TTC549 (cell line): ENCODE measurements at regions not wholly inside any gene's neighbourhood (a gene's known extent, or its start where the extent isn't known, plus 50 kb on each side); places are given as distances from the start of the nearest gene placed in this dataset.

ENCODE experiments used
- FAIRE-seq: peaks from 2 replicates; lab custom pipeline; 2012; peaks lifted over from hg19 to GRCh38; lab: Jason Lieb, UNC

GRCh38 chrX:69226459-69227158, 61.4 kb upstream of the PJA1 start:
- no peak for FAIRE-seq

- FAIRE-seq: no peak
Measured at GRCh38 chrX:69222103-69223090, 57.1 kb upstream of the PJA1 start.

GRCh38 chrX:69221239-69222102, 56.2 kb upstream of the PJA1 start:
- no peak for FAIRE-seq

GRCh38 chrX:69218407-69218997, 53.2 kb upstream of the PJA1 start:
- no peak for FAIRE-seq

GRCh38 chrX:69216911-69217310, 51.7 kb upstream of the PJA1 start:
- FAIRE-seq: no peak

- FAIRE-seq: no peak
Measured at GRCh38 chrX:69216446-69216845, 51.2 kb upstream of the PJA1 start.

GRCh38 chrX:69215161-69215875, 50.1 kb upstream of the PJA1 start:
- no peak for FAIRE-seq
